Spleen (tissue), 11 donors: ENCODE measurements at regions not wholly inside any gene's neighbourhood (a gene's known extent, or its start where the extent isn't known, plus 50 kb on each side); places are given as distances from the start of the nearest gene placed in this dataset.
A peak's percentile ranks its signal among the peaks of the same experiment; 100 is the strongest.

Experiments used
- DNase-seq: peaks from one replicate; pipeline ENCODE4 v3.0.0-alpha.2; 2020
- H3K27ac ChIP-seq, 8 donors: fragments of 200-600 bp; sonication (generic) in 7 of 8; 1 replicate in 4 of 8; 2 replicates in 4 of 8; pipeline versions ENCODE4 v1.5.0 to v1.8.0; 2016 to 2021; ENCODE audit warnings: inconsistent platforms in 4 of 8, mild to moderate bottlenecking in 4 of 8, moderate library complexity in 1 of 8
- H3K27me3 ChIP-seq, 7 donors: fragments of 200-600 bp; sonication (generic) in 6 of 7; replicated peaks in 1 of 7; 1 replicate in 4 of 7; 2 replicates in 3 of 7; pipeline versions ENCODE4 v1.5.0 to v1.8.0; 2016 to 2021; ENCODE audit warnings: inconsistent platforms in 3 of 7, mild to moderate bottlenecking in 1 of 7
- H3K36me3 ChIP-seq, 6 donors: fragments of 200-600 bp; sonication (generic) in 5 of 6; 1 replicate in 4 of 6; 2 replicates in 2 of 6; pipeline versions ENCODE4 v1.5.0 to v1.8.0; 2016 to 2021; ENCODE audit warnings: inconsistent platforms in 2 of 6
- H3K4me1 ChIP-seq, 6 donors: fragments of 200-600 bp; sonication (generic) in 5 of 6; 1 replicate in 3 of 6; 2 replicates in 3 of 6; pipeline versions ENCODE4 v1.5.0 to v1.8.0; 2016 to 2021; ENCODE audit warnings: inconsistent platforms in 3 of 6
- H3K4me3 ChIP-seq, 8 donors: fragments of 200-600 bp; sonication (generic) in 7 of 8; 1 replicate in 4 of 8; 2 replicates in 4 of 8; pipeline versions ENCODE4 v1.5.0 to v1.8.0; 2016 to 2021; ENCODE audit warnings: inconsistent platforms in 4 of 8, mild to moderate bottlenecking in 4 of 8, moderate library complexity in 2 of 8
- H3K9me3 ChIP-seq, 8 donors: fragments of 200-600 bp; sonication (generic) in 7 of 8; 1 replicate in 4 of 8; 2 replicates in 4 of 8; pipeline versions ENCODE4 v1.5.0 to v1.8.0; 2016 to 2021; ENCODE audit warnings: inconsistent platforms in 4 of 8
- POLR2A ChIP-seq, 3 donors: fragments of 450-650 bp; IDR thresholded peaks; one replicate each; pipeline ENCODE4 v1.5.1; 2017; ENCODE audit warnings: antibody characterized with exemption in 3 of 3, mild to moderate bottlenecking in 1 of 3
- POLR2AphosphoS5 ChIP-seq, 3 donors: sonication (generic); formaldehyde crosslinking; IDR thresholded peaks; one replicate each; pipeline ENCODE4 v1.5.1; 2017; ENCODE audit warnings: antibody characterized with exemption in 3 of 3
- WGBS, 5 donors: extraction: QIAGEN DNeasy Blood & Tissue Kit in 3 of 5; methylation state at CpG; one replicate each; pipeline versions ENCODE4 v1.1.5 to v1.1.7; 2013 to 2018; 5-methylcytosine and 5-hydroxymethylcytosine counted together
- intact Hi-C: fragments of 100-400 bp; cut with DNase I; formaldehyde crosslinking; loops from one replicate; pipeline ENCODE4 v1.15.0; 2023; ENCODE audit warnings: low total_unique reads
- TF ChIP-seq, protein P1 (sequence below), 11 experiments: fragments of 200-600 bp in 7 of 11; fragments of 450-650 bp in 4 of 11; sonication (generic) in 4 of 11; IDR thresholded peaks in 8 of 11; conservative IDR thresholded peaks in 3 of 11; 1 replicate in 7 of 11; 2 replicates in 4 of 11; pipeline versions ENCODE4 v1.4.0 to v1.8.0; 2016 to 2021; ENCODE audit warnings: antibody characterized with exemption in 11 of 11, inconsistent platforms in 4 of 11, mild to moderate bottlenecking in 1 of 11
- donor health status: healthy with polysubstance abuse.
- donor health status: DM: no; HTN: no; CAD: no; lungs with moderate emphysema.
- donor health status: DM: no; HTN: no; CAD: no.
- donor health status: Bipolar disorder and iron deficiency.
- donor health status: healthy.
- donor health status: DM: no; HTN: no; CAD: no.
- donor health status: DM: yes; HTN: yes; CAD: no.

GRCh38 chr18:7447318-7448028 is 119.6 kb upstream of the PTPRM start:
- TF ChIP-seq POLR2A (IDR thresholded peaks at IDR 0.05): no peak
- intact Hi-C loops: no loop called here
- 59 to 84% (median 69%) methylated on average over 2 of the region's 2 CpGs for WGBS, 5 donors

GRCh38 chr18:7452331-7452730 is 114.8 kb upstream of the PTPRM start:
- Histone ChIP-seq H3K36me3 (no peaks in the 10 kb centered on the region), H3K4me3 (no peak overlapping the region), H3K27me3 (no peaks in the 10 kb centered on the region), H3K27ac (no peak overlapping the region), H3K4me1 (no peaks in the 10 kb centered on the region), H3K9me3 (no peaks in the 10 kb centered on the region)
- no peak for DNase-seq
- TF ChIP-seq, protein P1, sequence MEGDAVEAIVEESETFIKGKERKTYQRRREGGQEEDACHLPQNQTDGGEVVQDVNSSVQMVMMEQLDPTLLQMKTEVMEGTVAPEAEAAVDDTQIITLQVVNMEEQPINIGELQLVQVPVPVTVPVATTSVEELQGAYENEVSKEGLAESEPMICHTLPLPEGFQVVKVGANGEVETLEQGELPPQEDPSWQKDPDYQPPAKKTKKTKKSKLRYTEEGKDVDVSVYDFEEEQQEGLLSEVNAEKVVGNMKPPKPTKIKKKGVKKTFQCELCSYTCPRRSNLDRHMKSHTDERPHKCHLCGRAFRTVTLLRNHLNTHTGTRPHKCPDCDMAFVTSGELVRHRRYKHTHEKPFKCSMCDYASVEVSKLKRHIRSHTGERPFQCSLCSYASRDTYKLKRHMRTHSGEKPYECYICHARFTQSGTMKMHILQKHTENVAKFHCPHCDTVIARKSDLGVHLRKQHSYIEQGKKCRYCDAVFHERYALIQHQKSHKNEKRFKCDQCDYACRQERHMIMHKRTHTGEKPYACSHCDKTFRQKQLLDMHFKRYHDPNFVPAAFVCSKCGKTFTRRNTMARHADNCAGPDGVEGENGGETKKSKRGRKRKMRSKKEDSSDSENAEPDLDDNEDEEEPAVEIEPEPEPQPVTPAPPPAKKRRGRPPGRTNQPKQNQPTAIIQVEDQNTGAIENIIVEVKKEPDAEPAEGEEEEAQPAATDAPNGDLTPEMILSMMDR (IDR thresholded peaks at IDR 0.05 in 8 of 11, conservative IDR thresholded peaks at IDR 0.05 in 3 of 11): peak in 9 of 11 experiments; percentile 24 to 67 (median 51)
- no peak for TF ChIP-seq POLR2AphosphoS5 (IDR thresholded peaks at IDR 0.05)
- intact Hi-C loops: no loop called here
- WGBS, 5 donors: 46 to 50% (median 48%) methylated on average over 6 of the region's 6 CpGs

More at GRCh38 chr18:7447318-7448028, 119.6 kb upstream of the PTPRM start:
- no peak for DNase-seq
- H3K27ac ChIP-seq: no peak overlapping the region
- no peaks in the 10 kb centered on the region for H3K36me3 ChIP-seq
- H3K4me1 ChIP-seq: no peaks in the 10 kb centered on the region
- no peaks in the 10 kb centered on the region for H3K9me3 ChIP-seq
- no peak overlapping the region for H3K4me3 ChIP-seq
- H3K27me3 ChIP-seq: no peaks in the 10 kb centered on the region

DNA sequence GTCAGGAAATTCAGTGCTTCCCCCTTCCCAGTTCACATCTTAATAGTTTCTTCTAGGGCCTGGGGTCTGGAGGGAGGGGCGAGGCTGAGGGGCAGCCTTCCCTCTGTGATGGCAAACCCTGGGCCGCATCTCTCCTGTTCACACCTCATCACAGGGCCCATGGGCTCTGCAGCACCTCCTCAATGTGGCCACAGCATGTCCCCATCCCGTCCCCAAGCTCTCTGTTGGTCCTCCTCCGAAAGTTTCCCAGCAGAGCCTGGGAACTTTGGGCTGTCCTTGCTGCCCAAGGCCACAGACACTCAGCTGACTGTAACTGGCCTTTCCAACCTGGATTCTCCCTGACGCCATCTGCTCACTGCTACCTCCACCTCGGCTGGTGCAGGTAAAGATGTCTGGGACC is 112.7 kb upstream of the PTPRM start:
- H3K4me3 ChIP-seq: no peak overlapping the region
- no peaks in the 10 kb centered on the region for H3K4me1 ChIP-seq
- 81 to 88% (median 82%) methylated on average over 5 to 6 of the region's 6 CpGs for WGBS, 5 donors
- no peak overlapping the region for H3K27ac ChIP-seq
- TF ChIP-seq POLR2A (IDR thresholded peaks at IDR 0.05) (no peak), POLR2AphosphoS5 (IDR thresholded peaks at IDR 0.05) (no peak)
- TF ChIP-seq, protein P1 (IDR thresholded peaks at IDR 0.05 in 8 of 11, conservative IDR thresholded peaks at IDR 0.05 in 3 of 11): no peak
- H3K27me3 ChIP-seq: no peaks in the 10 kb centered on the region
- intact Hi-C loops: no loop called here
- H3K36me3 ChIP-seq: no peaks in the 10 kb centered on the region
- no peak for DNase-seq
- H3K9me3 ChIP-seq: no peaks in the 10 kb centered on the region

DNA sequence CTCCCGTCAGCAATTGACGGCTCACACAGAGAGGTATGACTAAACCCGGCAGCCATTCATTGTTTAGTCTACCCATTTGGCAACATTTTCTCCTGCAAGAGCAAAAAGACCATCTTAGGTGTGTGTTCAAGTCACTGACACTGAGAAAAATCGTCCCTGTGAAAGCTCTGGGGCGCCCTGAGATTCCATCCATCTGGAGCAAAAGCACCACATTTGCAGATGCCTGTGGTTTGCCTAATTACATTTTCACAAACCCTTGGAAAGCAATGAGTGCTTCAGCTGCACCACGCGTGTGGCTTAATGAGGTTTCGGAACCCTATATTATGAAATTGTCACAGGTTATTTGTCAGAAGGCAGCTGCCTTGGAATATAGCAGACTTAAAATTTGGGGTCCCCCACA is 110.7 kb upstream of the PTPRM start:
- Histone ChIP-seq H3K36me3 (no peaks in the 10 kb centered on the region), H3K27ac (no peak overlapping the region), H3K9me3 (no peaks in the 10 kb centered on the region), H3K4me1 (no peaks in the 10 kb centered on the region), H3K4me3 (no peak overlapping the region), H3K27me3 (no peaks in the 10 kb centered on the region)
- TF ChIP-seq POLR2AphosphoS5 (IDR thresholded peaks at IDR 0.05) (no peak), POLR2A (IDR thresholded peaks at IDR 0.05) (no peak)
- TF ChIP-seq, protein P1 (IDR thresholded peaks at IDR 0.05 in 8 of 11, conservative IDR thresholded peaks at IDR 0.05 in 3 of 11): no peak
- 85 to 92% (median 87%) methylated on average over 8 of the region's 8 CpGs for WGBS, 5 donors
- intact Hi-C loops: no loop called here
- DNase-seq: no peak
